AG09309 (cell line): ENCODE measurements at regions not wholly inside any gene's neighbourhood (a gene's known extent, or its start where the extent isn't known, plus 50 kb on each side); places are given as distances from the start of the nearest gene placed in this dataset.
"Not testable (repeated sequence)": the region's sequence is repeated elsewhere in the genome, so short reads cannot be mapped to it uniquely, and the experiment has no call there.

Experiments used
- DNase-seq: peaks from one replicate; pipeline ENCODE4 v3.0.0-alpha.2; 2010; ENCODE audit warnings: low read depth
- H3K4me3 ChIP-seq: 2 replicates; pipeline ENCODE4 v1.5.1; 2011; ENCODE audit warnings: mild to moderate bottlenecking, low read depth, low read length, moderate library complexity; ENCODE audit not compliant: control insufficient read depth
- CTCF ChIP-seq: IDR thresholded peaks from 2 replicates; pipeline ENCODE4 v1.5.1; 2011; ENCODE audit warnings: mild to moderate bottlenecking, low read depth, low read length, inconsistent platforms; ENCODE audit not compliant: insufficient read depth, control insufficient read depth; ENCODE audit errors: missing control alignments

- DNase-seq, result no peak
- H3K4me3 ChIP-seq, result no peak overlapping the region
- no peak for TF ChIP-seq CTCF
These were observed 99.2 kb upstream of the CDYL2 start for GRCh38 chr16:80903616-80904015.

DNA sequence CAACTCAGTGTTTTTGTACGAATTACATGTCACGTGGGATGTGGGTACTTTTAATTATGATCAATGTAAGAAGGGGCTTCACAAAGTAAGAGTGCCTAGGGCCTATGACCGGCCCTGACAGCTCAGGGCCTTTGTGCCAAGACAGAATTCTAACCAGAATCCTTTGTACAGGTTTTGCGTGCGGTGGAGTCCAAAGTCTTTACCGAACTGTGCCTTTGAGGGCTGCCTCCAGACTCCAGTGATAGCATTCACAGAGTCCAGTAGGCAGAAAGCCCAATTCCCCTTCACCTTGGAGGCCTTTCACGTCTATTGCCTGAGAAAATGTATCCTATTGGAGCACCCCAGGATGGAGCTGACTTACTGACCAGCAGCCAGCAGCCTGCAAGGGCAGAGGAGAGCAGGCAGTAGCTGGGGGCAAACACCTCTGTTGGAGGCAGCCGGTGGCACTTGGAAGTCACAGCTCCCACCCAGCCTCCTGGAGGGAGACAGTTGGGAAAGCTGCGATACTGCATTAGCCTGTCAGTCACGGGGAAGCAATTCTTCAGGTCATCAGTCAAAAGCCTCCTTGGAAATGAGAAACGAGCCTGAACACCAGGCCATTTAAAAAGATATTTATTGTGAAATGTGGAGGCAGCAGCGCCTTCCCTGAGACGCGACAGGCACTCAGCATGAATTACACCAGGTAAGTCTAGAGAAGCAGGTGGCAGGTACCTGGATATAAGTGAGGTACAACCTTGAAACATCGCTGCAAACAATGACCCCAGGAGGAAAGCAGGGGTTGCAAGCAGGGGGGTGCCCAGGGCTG lies 98.1 kb upstream of the CDYL2 start:
- H3K4me3 ChIP-seq, result no peak overlapping the region
- DNase-seq, result no peak
- TF ChIP-seq CTCF, result no peak

DNA sequence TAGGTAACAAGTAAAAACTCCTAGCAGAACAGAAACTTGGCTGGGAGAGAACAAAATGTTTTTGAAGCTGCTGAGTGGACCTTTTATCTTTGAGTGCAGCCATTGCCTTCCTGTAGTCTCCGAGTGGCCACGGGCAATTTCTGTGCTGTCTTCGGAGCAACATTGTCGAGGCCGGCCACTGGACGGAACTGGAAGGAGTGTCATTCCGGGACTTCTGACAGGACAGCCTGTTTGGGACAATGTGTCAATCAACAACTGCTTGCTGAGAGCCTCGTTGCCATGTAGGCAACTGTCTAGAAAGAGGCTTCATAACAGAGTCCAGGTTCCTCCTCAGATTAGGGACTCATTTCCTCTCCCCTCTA lies 96.2 kb upstream of the CDYL2 start:
- H3K4me3 ChIP-seq, result no peak overlapping the region
- DNase-seq, result no peak
- no peak for TF ChIP-seq CTCF

DNA sequence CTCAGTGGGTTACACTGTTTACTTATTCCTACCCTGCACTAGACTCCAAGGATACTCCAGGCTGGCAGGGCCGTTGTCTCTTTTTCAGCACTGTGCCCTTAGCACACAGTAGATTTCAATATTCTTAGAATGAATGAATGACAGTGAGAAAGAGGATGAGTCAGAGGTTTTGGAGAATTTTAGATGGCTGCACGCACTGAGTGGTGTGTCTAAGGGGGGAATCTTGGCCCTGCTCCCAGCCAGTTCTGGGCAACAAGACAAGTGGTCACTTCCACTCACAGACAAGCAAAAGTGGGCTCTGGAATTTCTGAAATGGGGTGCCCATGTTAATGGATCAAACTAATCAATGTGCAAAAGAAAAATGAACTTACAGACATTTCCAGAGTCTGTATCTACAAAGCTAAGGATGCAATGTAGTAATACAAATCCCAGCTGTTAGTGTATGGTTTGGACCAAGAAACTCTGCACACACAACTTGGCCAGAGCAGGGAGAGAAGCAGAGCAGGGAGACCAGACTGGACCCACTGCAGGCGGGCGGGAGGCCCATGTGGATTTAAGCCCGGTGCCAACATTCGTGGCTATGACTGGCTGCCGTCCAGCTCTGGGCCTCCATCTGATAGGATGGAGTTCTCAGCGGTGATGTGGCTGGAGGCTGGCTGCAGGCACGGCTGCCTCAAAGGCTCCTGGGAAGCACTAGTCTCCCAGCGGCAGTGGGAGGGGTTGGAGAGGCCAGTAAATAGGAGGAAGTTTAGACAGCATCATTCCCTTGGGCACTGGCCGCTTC lies 95.6 kb upstream of the CDYL2 start:
- TF ChIP-seq CTCF, result peak; percentile 12
- DNase-seq, result peak; percentile 64
- no peak overlapping the region for H3K4me3 ChIP-seq

DNA sequence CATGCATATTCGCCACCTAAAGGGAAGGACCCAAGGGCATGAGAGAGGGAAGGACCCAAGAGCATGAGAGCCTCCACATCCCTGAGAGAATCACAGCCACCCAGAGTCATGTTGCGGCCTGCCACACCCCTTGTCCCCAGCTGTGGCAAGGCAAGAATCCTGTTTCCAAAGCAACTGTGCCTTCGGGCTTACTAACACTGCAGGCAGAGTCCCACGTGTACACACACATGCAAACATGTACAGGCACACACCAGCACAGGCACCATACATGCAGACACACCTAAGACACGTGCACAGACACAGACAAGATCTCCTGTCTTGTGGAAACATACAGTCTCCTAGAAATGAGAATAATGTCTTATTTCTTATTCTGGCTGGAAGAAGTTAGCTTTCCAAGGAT lies 92.4 kb upstream of the CDYL2 start:
- DNase-seq, result no peak
- no peak overlapping the region for H3K4me3 ChIP-seq
- TF ChIP-seq CTCF, result no peak

DNA sequence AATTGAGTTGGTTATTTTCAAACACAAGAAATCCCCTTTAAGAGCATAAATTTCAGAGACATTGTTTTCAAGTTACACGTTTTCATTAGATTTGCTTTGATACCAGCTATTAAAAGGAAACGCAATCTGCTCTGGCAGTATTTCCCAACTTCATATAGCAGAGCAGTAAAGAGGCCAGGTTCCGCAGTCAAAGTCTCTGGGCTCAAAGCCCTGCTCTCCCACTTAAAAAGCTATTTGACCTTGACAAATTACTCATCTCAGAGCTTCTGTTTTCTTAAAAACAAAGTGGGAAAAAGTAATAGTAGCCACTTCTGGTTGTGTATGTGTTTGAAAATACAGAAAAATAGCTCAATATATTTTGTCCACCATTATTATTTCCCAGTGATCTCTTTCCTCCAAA lies 89.7 kb upstream of the CDYL2 start:
- TF ChIP-seq CTCF, result no peak

GRCh38 chr16:80893686-80894085 lies 89.3 kb upstream of the CDYL2 start:
- no peak for DNase-seq
- no peak overlapping the region for H3K4me3 ChIP-seq
- no peak for TF ChIP-seq CTCF

More for the DNA sequence above, 89.7 kb upstream of the CDYL2 start:
- no peak overlapping the region for H3K4me3 ChIP-seq
- DNase-seq, result no peak

GRCh38 chr16:80892395-80892794 lies 88.0 kb upstream of the CDYL2 start:
- DNase-seq, H3K4me3 ChIP-seq: not testable (repeated sequence)
